ENCODE measurements at regions not wholly inside any gene's neighbourhood (a gene's known extent, or its start where the extent isn't known, plus 50 kb on each side); places are given as distances from the start of the nearest gene placed in this dataset.

- Histone ChIP-seq H2BK120ac (ENCODE audit: low read depth, low read length) (no peak overlapping the region), H4K5ac (ENCODE audit: low read depth, low read length) (no peak overlapping the region), H3K4me3 (ENCODE audit: insufficient read depth, low read depth, low read length) (no peak overlapping the region), H3K56ac (ENCODE audit: extremely low read depth, insufficient read depth, low read length) (no peak overlapping the region), H2AFZ (replicated peaks; ENCODE audit: low read length, poor library complexity) (no peak overlapping the region), H3K23ac (ENCODE audit: low read depth, low read length) (no peak overlapping the region), H4K20me1 (ENCODE audit: insufficient read depth, low read length) (no peaks in the 10 kb centered on the region), H2BK5ac (ENCODE audit: low read depth, low read length, poor library complexity, severe bottlenecking) (no peak overlapping the region), H3K9me3 (ENCODE audit: control insufficient read depth, insufficient read depth, low read length) (no peaks in the 10 kb centered on the region), H3K9ac (ENCODE audit: low read depth, low read length) (no peak overlapping the region), H3K4me1 (ENCODE audit: control insufficient read depth, insufficient read depth, low read length) (no peaks in the 10 kb centered on the region), H3K27me3 (ENCODE audit: control insufficient read depth, insufficient read depth, low read length) (no peaks in the 10 kb centered on the region), H3K27ac (ENCODE audit: insufficient read depth, low read length) (no peak overlapping the region), H3K36me3 (ENCODE audit: control insufficient read depth, insufficient read depth, low read length) (no peaks in the 10 kb centered on the region), H3K4ac (ENCODE audit: low read depth, low read length) (no peak overlapping the region), H4K8ac (ENCODE audit: low read depth in 2 of 2, low read length in 2 of 2) (no peak overlapping the region), H3K14ac (replicated peaks; ENCODE audit: low read depth, low read length) (no peak overlapping the region), H2AK5ac (ENCODE audit: low read depth, low read length) (no peak overlapping the region), H3K18ac (ENCODE audit: low read depth, low read length) (no peak overlapping the region), H3K9me1 (ENCODE audit: insufficient read depth, low read length) (no peaks in the 10 kb centered on the region), H3K79me1 (ENCODE audit: low read depth in 1 of 2, low read length in 2 of 2) (no peaks in the 10 kb centered on the region), H2BK15ac (ENCODE audit: low read depth, low read length) (no peak overlapping the region), H2AK9ac (replicated peaks; ENCODE audit: low read depth, low read length, poor library complexity) (no peak overlapping the region), H3K4me2 (ENCODE audit: low read depth, low read length) (no peak overlapping the region), H2BK20ac (ENCODE audit: low read depth, low read length) (no peak overlapping the region), H4K91ac (ENCODE audit: insufficient read depth, low read depth, low read length) (no peak overlapping the region)
- DNase-seq (peak; percentile 3), ATAC-seq (ENCODE audit: low read depth) (no peak)
- ChIA-PET CTCF (no interaction called here), POLR2A (ENCODE audit: unreplicated experiment) (no interaction called here)
- in situ Hi-C loops (cut with MboI; ENCODE audit: low sequenced_read_pairs) (no loop called here), dilution Hi-C loops (cut with HindIII; ENCODE audit: low sequenced_read_pairs, unreplicated experiment) (no loop called here), intact Hi-C loops (cut with micrococcal nuclease) (loop anchor here (1.0 kb wide), 1 partner anchor 393 kb away; no protein-coding TSS in a partner anchor)
- TF ChIP-seq, protein P1, sequence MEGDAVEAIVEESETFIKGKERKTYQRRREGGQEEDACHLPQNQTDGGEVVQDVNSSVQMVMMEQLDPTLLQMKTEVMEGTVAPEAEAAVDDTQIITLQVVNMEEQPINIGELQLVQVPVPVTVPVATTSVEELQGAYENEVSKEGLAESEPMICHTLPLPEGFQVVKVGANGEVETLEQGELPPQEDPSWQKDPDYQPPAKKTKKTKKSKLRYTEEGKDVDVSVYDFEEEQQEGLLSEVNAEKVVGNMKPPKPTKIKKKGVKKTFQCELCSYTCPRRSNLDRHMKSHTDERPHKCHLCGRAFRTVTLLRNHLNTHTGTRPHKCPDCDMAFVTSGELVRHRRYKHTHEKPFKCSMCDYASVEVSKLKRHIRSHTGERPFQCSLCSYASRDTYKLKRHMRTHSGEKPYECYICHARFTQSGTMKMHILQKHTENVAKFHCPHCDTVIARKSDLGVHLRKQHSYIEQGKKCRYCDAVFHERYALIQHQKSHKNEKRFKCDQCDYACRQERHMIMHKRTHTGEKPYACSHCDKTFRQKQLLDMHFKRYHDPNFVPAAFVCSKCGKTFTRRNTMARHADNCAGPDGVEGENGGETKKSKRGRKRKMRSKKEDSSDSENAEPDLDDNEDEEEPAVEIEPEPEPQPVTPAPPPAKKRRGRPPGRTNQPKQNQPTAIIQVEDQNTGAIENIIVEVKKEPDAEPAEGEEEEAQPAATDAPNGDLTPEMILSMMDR (conservative IDR thresholded peaks at IDR 0.05; ENCODE audit: low read depth, low read length): 0 out of 2 replicates have a peak, but pooled peaks have one; percentile 9
- TF ChIP-seq RFX5 (IDR thresholded peaks at IDR 0.05; ENCODE audit: low read depth, low read length) (no peak), BHLHE40 (IDR thresholded peaks at IDR 0.05; ENCODE audit: low read depth, low read length) (no peak), MXI1 (IDR thresholded peaks at IDR 0.05; ENCODE audit: borderline replicate concordance, low read depth, low read length) (no peak), CHD1 (IDR thresholded peaks at IDR 0.05; ENCODE audit: low read depth, low read length) (no peak), FOS (IDR thresholded peaks at IDR 0.05; ENCODE audit: low read depth, low read length) (no peak), SMC3 (IDR thresholded peaks at IDR 0.05; ENCODE audit: low read depth, low read length) (no peak), NFE2L2 (IDR thresholded peaks at IDR 0.05; ENCODE audit: low read depth, low read length) (no peak), POLR2A (IDR thresholded peaks at IDR 0.05; ENCODE audit: low read depth, low read length) (no peak), MAFK (IDR thresholded peaks at IDR 0.05; ENCODE audit: low read depth, low read length) (no peak), ELK1 (IDR thresholded peaks at IDR 0.05; ENCODE audit: borderline replicate concordance, low read depth, low read length) (no peak), RAD21 (IDR thresholded peaks at IDR 0.05; ENCODE audit: low read length) (peak; percentile 29; the same call in 1 of the 2 replicates), CEBPB (IDR thresholded peaks at IDR 0.05; ENCODE audit: low read depth, low read length) (no peak)
- WGBS, 2 experiments (ENCODE audit: extremely low coverage in 2 of 2, insufficient read length in 1 of 2): no CpG with 5 or more reads among the region's 3 CpGs
- BruUV-seq (replicated peaks): no TSS peak
Measured at GRCh38 chr11:79762279-79762921, 321.6 kb upstream of the TENM4 start.
